ENCODE measurements at regions not wholly inside any gene's neighbourhood (a gene's known extent, or its start where the extent isn't known, plus 50 kb on each side); places are given as distances from the start of the nearest gene placed in this dataset.

GRCh38 chr1:101389547-101389929 lies 152.7 kb downstream of the S1PR1 start:
- TF ChIP-seq, protein P1, sequence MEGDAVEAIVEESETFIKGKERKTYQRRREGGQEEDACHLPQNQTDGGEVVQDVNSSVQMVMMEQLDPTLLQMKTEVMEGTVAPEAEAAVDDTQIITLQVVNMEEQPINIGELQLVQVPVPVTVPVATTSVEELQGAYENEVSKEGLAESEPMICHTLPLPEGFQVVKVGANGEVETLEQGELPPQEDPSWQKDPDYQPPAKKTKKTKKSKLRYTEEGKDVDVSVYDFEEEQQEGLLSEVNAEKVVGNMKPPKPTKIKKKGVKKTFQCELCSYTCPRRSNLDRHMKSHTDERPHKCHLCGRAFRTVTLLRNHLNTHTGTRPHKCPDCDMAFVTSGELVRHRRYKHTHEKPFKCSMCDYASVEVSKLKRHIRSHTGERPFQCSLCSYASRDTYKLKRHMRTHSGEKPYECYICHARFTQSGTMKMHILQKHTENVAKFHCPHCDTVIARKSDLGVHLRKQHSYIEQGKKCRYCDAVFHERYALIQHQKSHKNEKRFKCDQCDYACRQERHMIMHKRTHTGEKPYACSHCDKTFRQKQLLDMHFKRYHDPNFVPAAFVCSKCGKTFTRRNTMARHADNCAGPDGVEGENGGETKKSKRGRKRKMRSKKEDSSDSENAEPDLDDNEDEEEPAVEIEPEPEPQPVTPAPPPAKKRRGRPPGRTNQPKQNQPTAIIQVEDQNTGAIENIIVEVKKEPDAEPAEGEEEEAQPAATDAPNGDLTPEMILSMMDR (IDR thresholded peaks at IDR 0.05): no peak
- no peak for TF ChIP-seq POLR2AphosphoS5 (IDR thresholded peaks at IDR 0.05)

Data from gastroesophageal sphincter (tissue), 3 donors.